ENCODE measurements at regions not wholly inside any gene's neighbourhood (a gene's known extent, or its start where the extent isn't known, plus 50 kb on each side); places are given as distances from the start of the nearest gene placed in this dataset.

GRCh38 chr4:19993242-19993641 lies 258.5 kb upstream of the SLIT2 start:
- Histone ChIP-seq H3K4me1 (replicated peaks in 1 of 2) (no peaks in the 10 kb centered on the region), H3K4me3 (no peak overlapping the region), H3K27ac (no peak overlapping the region)
- ATAC-seq (replicated peaks in 6 of 8): no peak
- in situ Hi-C loops (cut with MboI; ENCODE audit: low pct_unique_long_range_greater_than_20kb in 2 of 9, low sequenced_read_pairs in 9 of 9, unreplicated experiment in 9 of 9): no loop called here
- WGBS, 10 experiments: 0 to 100% (median 74%) methylated on average over 2 of the region's 2 CpGs; no CpG with 5 or more reads in 2 of the 10 experiments

DNA sequence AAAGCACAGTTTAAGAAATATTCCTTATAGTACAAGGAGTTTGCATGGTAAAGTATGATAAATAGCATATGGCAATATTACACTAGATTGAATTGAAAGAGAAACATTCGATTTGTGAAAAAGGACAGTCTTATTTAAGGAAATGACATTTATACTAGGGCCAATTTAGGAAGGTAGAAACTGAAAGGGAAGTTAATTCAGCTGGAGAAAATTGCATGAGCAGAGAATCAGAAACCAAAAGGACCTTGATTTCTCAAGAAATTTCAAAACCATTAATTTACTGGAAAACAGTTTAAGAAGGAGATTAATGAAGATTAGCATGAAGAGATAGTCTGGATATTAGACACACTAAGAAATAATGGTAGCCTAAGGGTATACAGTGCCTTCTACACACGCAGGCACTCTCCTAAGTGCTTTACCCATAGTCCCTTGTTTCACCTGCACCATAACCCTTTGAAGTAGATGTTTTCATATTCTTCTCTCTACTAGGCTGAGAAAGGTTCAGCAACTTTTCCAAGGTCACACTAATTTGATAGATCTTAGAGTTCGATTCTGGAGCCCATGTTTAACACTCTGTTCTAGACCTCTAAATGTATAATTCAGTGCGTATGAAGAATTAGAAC lies 259.1 kb upstream of the SLIT2 start:
- ATAC-seq (replicated peaks in 6 of 8): no peak
- in situ Hi-C loops (cut with MboI; ENCODE audit: low pct_unique_long_range_greater_than_20kb in 2 of 9, low sequenced_read_pairs in 9 of 9, unreplicated experiment in 9 of 9): no loop called here
- H3K27ac ChIP-seq: no peak overlapping the region
- H3K4me3 ChIP-seq: no peak overlapping the region
- H3K4me1 ChIP-seq (replicated peaks in 1 of 2): no peaks in the 10 kb centered on the region
- WGBS, 10 experiments: 53 to 100% (median 72%) methylated on average over 1 to 4 of the region's 4 CpGs

- peak in 2 of 8 experiments; percentile 64 to 88 for ATAC-seq (replicated peaks in 6 of 8)
- in situ Hi-C loops (cut with MboI; ENCODE audit: low pct_unique_long_range_greater_than_20kb in 2 of 9, low sequenced_read_pairs in 9 of 9, unreplicated experiment in 9 of 9): no loop called here
- Histone ChIP-seq H3K4me3 (no peak overlapping the region), H3K27ac (no peak overlapping the region), H3K4me1 (replicated peaks in 1 of 2) (no peaks in the 10 kb centered on the region)
These were observed 264.0 kb upstream of the SLIT2 start for GRCh38 chr4:19987746-19988145.

DNA sequence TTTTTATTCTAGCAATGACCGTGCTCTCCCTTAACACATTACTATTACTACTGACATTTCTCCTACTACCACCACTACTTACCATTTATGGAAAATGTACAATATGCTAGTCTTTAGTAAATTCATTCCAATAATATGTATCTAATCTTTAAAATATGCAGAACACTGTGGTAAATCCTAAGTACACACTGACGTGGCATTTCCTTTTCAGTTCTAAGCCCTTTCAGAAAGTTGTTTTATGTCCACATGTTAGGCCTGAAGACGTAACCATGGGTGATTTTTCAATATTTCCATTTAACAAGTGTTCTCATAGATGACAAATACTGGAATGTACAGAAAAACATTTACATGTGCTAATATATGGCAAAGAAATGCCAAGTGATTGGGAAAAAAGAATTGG lies 268.6 kb upstream of the SLIT2 start:
- Histone ChIP-seq H3K4me1 (replicated peaks in 1 of 2) (no peaks in the 10 kb centered on the region), H3K4me3 (no peak overlapping the region), H3K27ac (no peak overlapping the region)
- in situ Hi-C loops (cut with MboI; ENCODE audit: low pct_unique_long_range_greater_than_20kb in 2 of 9, low sequenced_read_pairs in 9 of 9, unreplicated experiment in 9 of 9): no loop called here
- WGBS, 10 experiments: 0 to 89% (median 74%) methylated on average over 1 to 3 of the region's 3 CpGs
- peak in 3 of 8 experiments; percentile 84 to 99 (median 92) for ATAC-seq (replicated peaks in 6 of 8)

GRCh38 chr4:19982556-19982955 lies 269.1 kb upstream of the SLIT2 start:
- no peak overlapping the region for H3K27ac ChIP-seq
- in situ Hi-C loops (cut with MboI; ENCODE audit: low pct_unique_long_range_greater_than_20kb in 2 of 9, low sequenced_read_pairs in 9 of 9, unreplicated experiment in 9 of 9): no loop called here
- peak in 2 of 8 experiments; percentile 12 to 23 for ATAC-seq (replicated peaks in 6 of 8)
- no peak overlapping the region for H3K4me3 ChIP-seq
- 14 to 100% (median 79%) methylated on average over 1 to 3 of the region's 3 CpGs for WGBS, 10 experiments
- H3K4me1 ChIP-seq (replicated peaks in 1 of 2): no peaks in the 10 kb centered on the region

GRCh38 chr4:19971829-19972228 lies 279.9 kb upstream of the SLIT2 start:
- 17 to 78% (median 61%) methylated on average over 1 of the region's 1 CpG; no CpG with 5 or more reads in 4 of the 10 experiments for WGBS, 10 experiments
- in situ Hi-C loops (cut with MboI; ENCODE audit: low pct_unique_long_range_greater_than_20kb in 2 of 9, low sequenced_read_pairs in 9 of 9, unreplicated experiment in 9 of 9): no loop called here
- no peaks in the 10 kb centered on the region for H3K4me1 ChIP-seq (replicated peaks in 1 of 2)
- no peak overlapping the region for H3K27ac ChIP-seq
- H3K4me3 ChIP-seq: no peak overlapping the region
- ATAC-seq (replicated peaks in 6 of 8): no peak

DNA sequence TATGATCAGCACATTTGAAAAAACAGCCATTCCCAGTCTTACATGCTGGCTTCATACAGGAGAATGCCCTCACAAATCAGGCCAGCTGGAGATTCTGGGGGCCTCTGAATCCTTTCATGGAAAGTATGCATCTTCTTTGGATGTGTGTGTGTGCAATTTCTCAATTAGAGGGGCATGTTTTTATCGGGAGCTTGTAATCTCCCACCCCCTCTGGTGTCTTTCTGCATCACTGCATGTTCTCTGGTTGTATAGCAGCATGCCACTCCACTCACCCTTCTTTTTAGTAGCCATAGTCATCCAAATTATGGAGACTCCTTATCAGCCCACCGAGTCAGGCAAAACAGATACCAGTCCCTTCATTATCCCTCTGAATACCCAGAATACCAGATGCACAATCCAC lies 282.2 kb upstream of the SLIT2 start:
- H3K4me3 ChIP-seq: no peak overlapping the region
- in situ Hi-C loops (cut with MboI; ENCODE audit: low pct_unique_long_range_greater_than_20kb in 2 of 9, low sequenced_read_pairs in 9 of 9, unreplicated experiment in 9 of 9): no loop called here
- no peaks in the 10 kb centered on the region for H3K4me1 ChIP-seq (replicated peaks in 1 of 2)
- peak in 1 of 8 experiments; percentile 30 for ATAC-seq (replicated peaks in 6 of 8)
- WGBS, 10 experiments: 86 to 100% (median 100%) methylated on average over 1 of the region's 2 CpGs; no CpG with 5 or more reads in 7 of the 10 experiments
- no peak overlapping the region for H3K27ac ChIP-seq

DNA sequence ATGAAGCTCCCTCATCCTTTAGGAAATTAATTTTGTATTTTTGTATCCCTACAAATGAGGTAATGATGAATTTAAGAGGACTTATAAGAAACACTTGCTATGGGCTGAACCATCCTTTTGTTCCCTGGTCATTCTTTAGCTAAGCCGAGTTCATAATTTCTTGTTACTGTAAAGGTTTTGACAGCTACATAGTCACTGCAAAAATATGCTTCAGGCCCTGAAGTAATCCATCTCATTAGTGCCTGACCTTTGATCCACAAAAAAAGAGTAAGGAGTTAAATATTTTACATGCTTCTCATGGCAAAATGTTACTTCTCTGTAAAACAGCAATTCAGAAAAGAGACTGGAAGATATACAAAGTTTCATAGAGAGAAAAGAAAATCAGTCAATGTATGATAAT lies 290.6 kb upstream of the SLIT2 start:
- in situ Hi-C loops (cut with MboI; ENCODE audit: low pct_unique_long_range_greater_than_20kb in 2 of 9, low sequenced_read_pairs in 9 of 9, unreplicated experiment in 9 of 9): no loop called here
- WGBS, 10 experiments: 0 to 100% (median 14%) methylated on average over 1 of the region's 1 CpG; no CpG with 5 or more reads in 5 of the 10 experiments
- peak in 5 of 8 experiments; percentile 31 to 62 (median 48) for ATAC-seq (replicated peaks in 6 of 8)

GRCh38 chr4:19958848-19959247 lies 292.9 kb upstream of the SLIT2 start:
- peak in 1 of 8 experiments; percentile 86 for ATAC-seq (replicated peaks in 6 of 8)
- 86 to 100% (median 98%) methylated on average over 1 to 2 of the region's 2 CpGs for WGBS, 10 experiments
- H3K27ac ChIP-seq: no peak overlapping the region
- no peak overlapping the region for H3K4me3 ChIP-seq
- in situ Hi-C loops (cut with MboI; ENCODE audit: low pct_unique_long_range_greater_than_20kb in 2 of 9, low sequenced_read_pairs in 9 of 9, unreplicated experiment in 9 of 9): no loop called here
- no peaks in the 10 kb centered on the region for H3K4me1 ChIP-seq (replicated peaks in 1 of 2)

More for the DNA sequence above, 290.6 kb upstream of the SLIT2 start:
- Histone ChIP-seq H3K4me1 (replicated peaks in 1 of 2) (no peaks in the 10 kb centered on the region), H3K27ac (no peak overlapping the region), H3K4me3 (no peak overlapping the region)

DNA sequence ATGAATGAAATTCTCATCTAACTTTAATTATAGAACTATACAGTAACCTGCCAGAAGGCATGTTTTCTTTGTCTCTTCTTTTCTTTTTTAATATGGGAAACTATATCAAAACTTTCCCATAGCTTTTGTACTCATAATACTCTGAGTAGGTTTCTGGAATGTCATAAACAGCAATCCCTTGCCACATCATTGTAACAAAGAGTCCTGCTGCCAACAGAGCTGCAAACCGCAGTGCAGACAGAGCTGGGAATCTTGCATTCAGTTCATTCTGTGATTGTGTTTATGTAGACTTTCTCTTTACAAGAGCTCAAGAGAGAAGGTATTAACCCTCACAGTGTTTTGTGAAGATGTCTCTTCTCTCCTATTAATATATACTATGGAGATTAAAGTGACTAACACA lies 304.4 kb upstream of the SLIT2 start:
- WGBS, 10 experiments: 17 to 100% (median 60%) methylated on average over 1 of the region's 1 CpG; no CpG with 5 or more reads in 4 of the 10 experiments
- H3K4me1 ChIP-seq (replicated peaks in 1 of 2): no peaks in the 10 kb centered on the region
- in situ Hi-C loops (cut with MboI; ENCODE audit: low pct_unique_long_range_greater_than_20kb in 2 of 9, low sequenced_read_pairs in 9 of 9, unreplicated experiment in 9 of 9): no loop called here
- ATAC-seq (replicated peaks in 6 of 8): no peak
- no peak overlapping the region for H3K27ac ChIP-seq
- H3K4me3 ChIP-seq: no peak overlapping the region

DNA sequence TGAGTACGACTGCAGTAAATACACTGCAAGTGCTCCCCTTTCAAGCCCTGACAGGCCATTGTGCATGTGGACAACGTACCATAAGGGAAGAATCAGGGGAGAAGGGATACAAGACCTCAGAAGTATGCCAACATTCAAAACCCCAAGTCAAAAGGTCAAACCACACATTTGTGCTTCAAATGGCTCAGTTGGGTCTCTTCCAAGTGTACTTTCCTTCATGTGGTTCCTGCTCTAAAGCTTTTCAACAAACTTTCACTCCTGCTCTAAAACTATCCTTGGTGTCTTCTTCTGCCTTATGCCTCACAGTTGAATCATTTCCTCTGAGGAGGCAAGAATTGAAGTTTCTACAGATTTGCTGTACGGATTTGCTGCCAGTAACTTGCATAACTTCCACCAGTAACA lies 305.7 kb upstream of the SLIT2 start:
- H3K4me1 ChIP-seq (replicated peaks in 1 of 2): no peaks in the 10 kb centered on the region
- in situ Hi-C loops (cut with MboI; ENCODE audit: low pct_unique_long_range_greater_than_20kb in 2 of 9, low sequenced_read_pairs in 9 of 9, unreplicated experiment in 9 of 9): no loop called here
- ATAC-seq (replicated peaks in 6 of 8): peak in 2 of 8 experiments; percentile 61 to 65
- H3K27ac ChIP-seq: no peak overlapping the region
- 0 to 81% (median 66%) methylated on average over 1 to 3 of the region's 3 CpGs; no CpG with 5 or more reads in 1 of the 10 experiments for WGBS, 10 experiments
- H3K4me3 ChIP-seq: no peak overlapping the region

DNA sequence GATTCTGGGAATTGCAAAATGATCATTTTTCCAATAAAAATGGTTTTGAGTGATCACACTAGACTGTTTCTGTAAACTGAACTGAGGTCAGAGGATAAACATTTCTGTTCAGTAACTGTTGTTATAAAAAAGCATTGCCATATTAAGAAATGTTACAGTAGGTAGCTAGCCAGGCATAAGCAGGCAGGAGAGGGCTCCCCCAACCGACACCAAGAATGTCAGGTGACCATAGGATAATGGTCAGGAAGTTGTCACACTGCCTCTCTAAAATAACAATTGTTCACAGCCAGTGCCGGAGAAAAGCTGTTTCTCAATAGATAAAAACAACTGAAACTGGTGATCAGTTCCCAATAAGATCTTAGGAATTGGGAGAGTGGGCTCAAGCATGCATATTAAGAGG lies 306.2 kb upstream of the SLIT2 start:
- Histone ChIP-seq H3K4me1 (replicated peaks in 1 of 2) (no peaks in the 10 kb centered on the region), H3K27ac (no peak overlapping the region), H3K4me3 (no peak overlapping the region)
- no peak for ATAC-seq (replicated peaks in 6 of 8)
- 51 to 100% (median 84%) methylated on average over 1 to 2 of the region's 2 CpGs; no CpG with 5 or more reads in 1 of the 10 experiments for WGBS, 10 experiments
- in situ Hi-C loops (cut with MboI; ENCODE audit: low pct_unique_long_range_greater_than_20kb in 2 of 9, low sequenced_read_pairs in 9 of 9, unreplicated experiment in 9 of 9): no loop called here

- peak in 1 of 8 experiments; percentile 20 for ATAC-seq (replicated peaks in 6 of 8)
- H3K4me1 ChIP-seq (replicated peaks in 1 of 2): no peaks in the 10 kb centered on the region
- 40 to 100% (median 88%) methylated on average over 1 to 2 of the region's 2 CpGs; no CpG with 5 or more reads in 3 of the 10 experiments for WGBS, 10 experiments
- H3K4me3 ChIP-seq: no peak overlapping the region
- in situ Hi-C loops (cut with MboI; ENCODE audit: low pct_unique_long_range_greater_than_20kb in 2 of 9, low sequenced_read_pairs in 9 of 9, unreplicated experiment in 9 of 9): no loop called here
- no peak overlapping the region for H3K27ac ChIP-seq
These were observed 306.9 kb upstream of the SLIT2 start for GRCh38 chr4:19944806-19945205.

GRCh38 chr4:19944251-19944650 lies 307.5 kb upstream of the SLIT2 start:
- in situ Hi-C loops (cut with MboI; ENCODE audit: low pct_unique_long_range_greater_than_20kb in 2 of 9, low sequenced_read_pairs in 9 of 9, unreplicated experiment in 9 of 9): no loop called here
- ATAC-seq (replicated peaks in 6 of 8): no peak
- no peak overlapping the region for H3K4me3 ChIP-seq
- no peak overlapping the region for H3K27ac ChIP-seq
- no peaks in the 10 kb centered on the region for H3K4me1 ChIP-seq (replicated peaks in 1 of 2)

Measured in motor neuron (in vitro differentiated cells).